B cell (primary cell): ENCODE measurements at regions not wholly inside any gene's neighbourhood (a gene's known extent, or its start where the extent isn't known, plus 50 kb on each side); places are given as distances from the start of the nearest gene placed in this dataset.

Experiments used
- EZH2 ChIP-seq: IDR thresholded peaks from 2 replicates; pipeline ENCODE4 v1.6.1; 2012; ENCODE audit warnings: borderline replicate concordance, low read depth, mild to moderate bottlenecking, moderate library complexity, low read length; ENCODE audit not compliant: insufficient read depth, poor library complexity, severe bottlenecking
- TF ChIP-seq, protein P1 (sequence below): fragments of 200-600 bp; IDR thresholded peaks from one replicate; pipeline ENCODE4 v1.8.0; 2022; ENCODE audit warnings: antibody characterized with exemption, mild to moderate bottlenecking

DNA sequence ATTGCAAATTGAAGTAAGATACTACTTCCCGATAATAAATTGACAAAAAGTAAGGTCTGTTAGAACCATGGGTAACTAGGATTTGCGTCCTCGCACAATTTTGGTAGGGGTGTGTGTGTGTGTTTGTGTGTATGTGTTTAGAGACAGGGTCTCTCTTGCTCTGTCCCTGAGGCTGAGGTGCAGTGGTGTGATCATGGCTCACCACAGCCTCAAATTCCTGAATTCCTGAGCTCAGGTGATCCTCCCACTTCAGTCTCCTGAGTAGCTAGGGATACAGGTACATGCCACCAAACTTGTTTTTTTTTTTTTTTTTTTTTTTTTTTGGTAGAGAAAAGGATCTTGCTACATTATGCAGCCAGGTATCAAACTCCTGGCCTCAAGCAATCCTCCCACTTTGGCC lies 209.2 kb upstream of the ESRRG start:
- no peak for TF ChIP-seq EZH2
- TF ChIP-seq, protein P1, sequence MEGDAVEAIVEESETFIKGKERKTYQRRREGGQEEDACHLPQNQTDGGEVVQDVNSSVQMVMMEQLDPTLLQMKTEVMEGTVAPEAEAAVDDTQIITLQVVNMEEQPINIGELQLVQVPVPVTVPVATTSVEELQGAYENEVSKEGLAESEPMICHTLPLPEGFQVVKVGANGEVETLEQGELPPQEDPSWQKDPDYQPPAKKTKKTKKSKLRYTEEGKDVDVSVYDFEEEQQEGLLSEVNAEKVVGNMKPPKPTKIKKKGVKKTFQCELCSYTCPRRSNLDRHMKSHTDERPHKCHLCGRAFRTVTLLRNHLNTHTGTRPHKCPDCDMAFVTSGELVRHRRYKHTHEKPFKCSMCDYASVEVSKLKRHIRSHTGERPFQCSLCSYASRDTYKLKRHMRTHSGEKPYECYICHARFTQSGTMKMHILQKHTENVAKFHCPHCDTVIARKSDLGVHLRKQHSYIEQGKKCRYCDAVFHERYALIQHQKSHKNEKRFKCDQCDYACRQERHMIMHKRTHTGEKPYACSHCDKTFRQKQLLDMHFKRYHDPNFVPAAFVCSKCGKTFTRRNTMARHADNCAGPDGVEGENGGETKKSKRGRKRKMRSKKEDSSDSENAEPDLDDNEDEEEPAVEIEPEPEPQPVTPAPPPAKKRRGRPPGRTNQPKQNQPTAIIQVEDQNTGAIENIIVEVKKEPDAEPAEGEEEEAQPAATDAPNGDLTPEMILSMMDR = no peak
